ENCODE measurements at regions not wholly inside any gene's neighbourhood (a gene's known extent, or its start where the extent isn't known, plus 50 kb on each side); places are given as distances from the start of the nearest gene placed in this dataset.

DNA sequence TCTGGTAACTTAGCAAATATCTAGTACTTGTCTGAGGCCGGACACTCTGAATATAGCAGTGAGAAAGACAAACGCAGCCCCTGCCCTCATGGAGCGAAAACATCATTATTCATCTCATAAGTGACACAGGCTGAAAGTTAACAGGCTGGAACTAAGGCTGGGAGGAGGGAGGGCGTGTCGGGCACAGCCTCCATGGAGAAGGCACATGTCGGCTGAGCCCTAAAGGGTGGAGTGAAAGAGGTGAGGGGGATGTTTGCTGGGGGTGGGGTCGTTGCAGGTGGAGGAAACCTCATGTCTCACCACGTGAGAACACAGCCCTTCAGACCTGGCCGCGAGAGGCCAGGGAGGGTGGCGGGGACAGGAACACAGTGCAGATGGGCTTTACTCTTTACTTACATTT, 108.8 kb upstream of the FOXC1 start:
- Histone ChIP-seq H3K4me1 (ENCODE audit: control insufficient read depth, insufficient read depth, low read length) (no peaks in the 10 kb centered on the region), H3K36me3 (ENCODE audit: control insufficient read depth, insufficient read depth, low read length) (no peaks in the 10 kb centered on the region), H3K4me3 (ENCODE audit: low read length) (no peak overlapping the region), H3K9me3 (ENCODE audit: control insufficient read depth, low read length) (no peaks in the 10 kb centered on the region), H3K9ac (ENCODE audit: extremely low read depth, low read length, poor library complexity, severe bottlenecking) (no peak overlapping the region), H3K27ac (ENCODE audit: low read depth, low read length) (no peak overlapping the region), H3K27me3 (ENCODE audit: control insufficient read depth, insufficient read depth, low read length, poor library complexity, severe bottlenecking) (no peaks in the 10 kb centered on the region)
- TF ChIP-seq, protein P1, sequence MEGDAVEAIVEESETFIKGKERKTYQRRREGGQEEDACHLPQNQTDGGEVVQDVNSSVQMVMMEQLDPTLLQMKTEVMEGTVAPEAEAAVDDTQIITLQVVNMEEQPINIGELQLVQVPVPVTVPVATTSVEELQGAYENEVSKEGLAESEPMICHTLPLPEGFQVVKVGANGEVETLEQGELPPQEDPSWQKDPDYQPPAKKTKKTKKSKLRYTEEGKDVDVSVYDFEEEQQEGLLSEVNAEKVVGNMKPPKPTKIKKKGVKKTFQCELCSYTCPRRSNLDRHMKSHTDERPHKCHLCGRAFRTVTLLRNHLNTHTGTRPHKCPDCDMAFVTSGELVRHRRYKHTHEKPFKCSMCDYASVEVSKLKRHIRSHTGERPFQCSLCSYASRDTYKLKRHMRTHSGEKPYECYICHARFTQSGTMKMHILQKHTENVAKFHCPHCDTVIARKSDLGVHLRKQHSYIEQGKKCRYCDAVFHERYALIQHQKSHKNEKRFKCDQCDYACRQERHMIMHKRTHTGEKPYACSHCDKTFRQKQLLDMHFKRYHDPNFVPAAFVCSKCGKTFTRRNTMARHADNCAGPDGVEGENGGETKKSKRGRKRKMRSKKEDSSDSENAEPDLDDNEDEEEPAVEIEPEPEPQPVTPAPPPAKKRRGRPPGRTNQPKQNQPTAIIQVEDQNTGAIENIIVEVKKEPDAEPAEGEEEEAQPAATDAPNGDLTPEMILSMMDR (conservative IDR thresholded peaks at IDR 0.05): no peak
- no peak overlapping the region for H3K27ac Mint-ChIP-seq
- no peaks in the 10 kb centered on the region for H3K36me3 Mint-ChIP-seq (ENCODE audit: low read depth)
- WGBS, 2 experiments (ENCODE audit: insufficient coverage in 1 of 2, insufficient read length in 1 of 2): 88 to 94% methylated on average over 6 to 11 of the region's 11 CpGs
- H3K4me1 Mint-ChIP-seq: peaks cover 1% of the 10 kb centered on the region
- peaks cover 2% of the 10 kb centered on the region for H3K27me3 Mint-ChIP-seq (ENCODE audit: insufficient read depth)
- H3K4me3 Mint-ChIP-seq: no peak overlapping the region
- H3K9me3 Mint-ChIP-seq: peaks cover 2% of the 10 kb centered on the region
- no peak for DNase-seq

DNA sequence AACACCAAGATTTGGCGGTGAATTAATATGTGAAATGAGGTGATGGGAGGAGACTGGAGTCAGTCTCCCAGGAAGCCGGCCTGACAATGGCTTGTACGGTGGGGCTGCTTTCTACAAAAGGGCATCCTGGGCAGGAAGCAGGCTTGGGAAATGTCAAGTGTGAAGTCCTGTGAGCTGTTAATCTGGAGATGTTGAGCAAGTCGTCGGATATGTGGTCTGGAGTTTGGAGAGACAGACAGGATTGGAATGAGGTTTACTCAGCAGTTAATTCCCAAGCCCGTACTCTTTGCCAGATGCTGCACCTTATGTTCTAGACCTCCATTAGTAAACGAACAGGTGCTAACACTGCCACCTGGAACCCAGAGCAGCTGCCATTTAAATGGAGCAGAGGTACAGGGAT, 107.7 kb upstream of the FOXC1 start:
- WGBS, 2 experiments (ENCODE audit: insufficient coverage in 1 of 2, insufficient read length in 1 of 2): 90 to 92% methylated on average over 7 of the region's 7 CpGs
- Histone ChIP-seq H3K27ac (ENCODE audit: low read depth, low read length) (no peak overlapping the region), H3K4me3 (ENCODE audit: low read length) (no peak overlapping the region), H3K36me3 (ENCODE audit: control insufficient read depth, insufficient read depth, low read length) (no peaks in the 10 kb centered on the region), H3K9me3 (ENCODE audit: control insufficient read depth, low read length) (no peaks in the 10 kb centered on the region), H3K9ac (ENCODE audit: extremely low read depth, low read length, poor library complexity, severe bottlenecking) (no peak overlapping the region), H3K4me1 (ENCODE audit: control insufficient read depth, insufficient read depth, low read length) (no peaks in the 10 kb centered on the region), H3K27me3 (ENCODE audit: control insufficient read depth, insufficient read depth, low read length, poor library complexity, severe bottlenecking) (no peaks in the 10 kb centered on the region)
- DNase-seq: no peak
- Mint-ChIP-seq H3K27ac (no peak overlapping the region), H3K4me3 (no peak overlapping the region), H3K4me1 (peaks cover 1% of the 10 kb centered on the region), H3K36me3 (ENCODE audit: low read depth) (no peaks in the 10 kb centered on the region), H3K9me3 (no peaks in the 10 kb centered on the region), H3K27me3 (ENCODE audit: insufficient read depth) (no peaks in the 10 kb centered on the region)
- TF ChIP-seq, protein P1 (conservative IDR thresholded peaks at IDR 0.05): no peak

DNA sequence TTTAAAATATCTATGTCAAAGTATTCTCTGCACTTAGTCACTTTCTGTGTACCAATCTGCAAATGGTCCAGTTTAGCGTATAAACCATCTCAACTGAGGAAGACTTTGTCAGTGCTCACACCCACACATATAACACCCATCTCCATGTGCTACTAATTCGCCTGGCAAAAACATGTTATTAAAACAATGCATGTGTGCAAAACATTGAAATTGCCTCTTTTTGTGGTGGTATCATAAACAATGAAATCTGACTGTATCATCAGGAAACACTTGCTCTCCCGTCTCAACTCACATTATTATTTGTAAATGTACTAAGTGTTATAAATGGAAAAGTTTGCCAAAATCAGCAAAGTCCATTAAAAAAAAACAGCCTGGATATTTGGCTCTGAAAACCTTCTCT, 105.9 kb upstream of the FOXC1 start:
- H3K9me3 ChIP-seq (ENCODE audit: control insufficient read depth, low read length): no peaks in the 10 kb centered on the region
- TF ChIP-seq, protein P1 (conservative IDR thresholded peaks at IDR 0.05): no peak
- H3K4me1 ChIP-seq (ENCODE audit: control insufficient read depth, insufficient read depth, low read length): no peaks in the 10 kb centered on the region
- Mint-ChIP-seq H3K27me3 (ENCODE audit: insufficient read depth) (no peaks in the 10 kb centered on the region), H3K27ac (no peak overlapping the region), H3K9me3 (no peaks in the 10 kb centered on the region), H3K4me1 (no peaks in the 10 kb centered on the region), H3K36me3 (ENCODE audit: low read depth) (no peaks in the 10 kb centered on the region), H3K4me3 (no peak overlapping the region)
- no peak overlapping the region for H3K4me3 ChIP-seq (ENCODE audit: low read length)
- H3K27ac ChIP-seq (ENCODE audit: low read depth, low read length): no peak overlapping the region
- no peaks in the 10 kb centered on the region for H3K36me3 ChIP-seq (ENCODE audit: control insufficient read depth, insufficient read depth, low read length)
- H3K27me3 ChIP-seq (ENCODE audit: control insufficient read depth, insufficient read depth, low read length, poor library complexity, severe bottlenecking): no peaks in the 10 kb centered on the region
- H3K9ac ChIP-seq (ENCODE audit: extremely low read depth, low read length, poor library complexity, severe bottlenecking): no peak overlapping the region
- WGBS, 2 experiments (ENCODE audit: insufficient coverage in 1 of 2, insufficient read length in 1 of 2): 40 to 80% methylated on average over 1 to 3 of the region's 3 CpGs
- DNase-seq: no peak
